LNCaP clone FGC (cell line): ENCODE measurements at regions not wholly inside any gene's neighbourhood (a gene's known extent, or its start where the extent isn't known, plus 50 kb on each side); places are given as distances from the start of the nearest gene placed in this dataset.

Source experiments
- DNase-seq: peaks from one replicate; pipeline ENCODE4 v3.0.0-alpha.2; 2011; ENCODE audit warnings: low read depth
- H3K4me3 ChIP-seq: 2 replicates; pipeline ENCODE4 v1.5.1; 2011; ENCODE audit warnings: mild to moderate bottlenecking, low read depth, low read length, control low read depth
- TF ChIP-seq, protein P1 (sequence below): IDR thresholded peaks from 2 replicates; pipeline ENCODE4 v1.5.1; 2012; ENCODE audit warnings: mild to moderate bottlenecking; ENCODE audit not compliant: control insufficient read depth, insufficient read depth; ENCODE audit errors: extremely low read depth

GRCh38 chr1:243996223-243996622 lies 54.9 kb upstream of the ZBTB18 start:
- no peak for DNase-seq
- no peak overlapping the region for H3K4me3 ChIP-seq
- TF ChIP-seq, protein P1, sequence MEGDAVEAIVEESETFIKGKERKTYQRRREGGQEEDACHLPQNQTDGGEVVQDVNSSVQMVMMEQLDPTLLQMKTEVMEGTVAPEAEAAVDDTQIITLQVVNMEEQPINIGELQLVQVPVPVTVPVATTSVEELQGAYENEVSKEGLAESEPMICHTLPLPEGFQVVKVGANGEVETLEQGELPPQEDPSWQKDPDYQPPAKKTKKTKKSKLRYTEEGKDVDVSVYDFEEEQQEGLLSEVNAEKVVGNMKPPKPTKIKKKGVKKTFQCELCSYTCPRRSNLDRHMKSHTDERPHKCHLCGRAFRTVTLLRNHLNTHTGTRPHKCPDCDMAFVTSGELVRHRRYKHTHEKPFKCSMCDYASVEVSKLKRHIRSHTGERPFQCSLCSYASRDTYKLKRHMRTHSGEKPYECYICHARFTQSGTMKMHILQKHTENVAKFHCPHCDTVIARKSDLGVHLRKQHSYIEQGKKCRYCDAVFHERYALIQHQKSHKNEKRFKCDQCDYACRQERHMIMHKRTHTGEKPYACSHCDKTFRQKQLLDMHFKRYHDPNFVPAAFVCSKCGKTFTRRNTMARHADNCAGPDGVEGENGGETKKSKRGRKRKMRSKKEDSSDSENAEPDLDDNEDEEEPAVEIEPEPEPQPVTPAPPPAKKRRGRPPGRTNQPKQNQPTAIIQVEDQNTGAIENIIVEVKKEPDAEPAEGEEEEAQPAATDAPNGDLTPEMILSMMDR: no peak

- H3K4me3 ChIP-seq: no peak overlapping the region
- no peak for DNase-seq
- TF ChIP-seq, protein P1: no peak
Observed at GRCh38 chr1:243991650-243992049, 59.4 kb upstream of the ZBTB18 start.

DNA sequence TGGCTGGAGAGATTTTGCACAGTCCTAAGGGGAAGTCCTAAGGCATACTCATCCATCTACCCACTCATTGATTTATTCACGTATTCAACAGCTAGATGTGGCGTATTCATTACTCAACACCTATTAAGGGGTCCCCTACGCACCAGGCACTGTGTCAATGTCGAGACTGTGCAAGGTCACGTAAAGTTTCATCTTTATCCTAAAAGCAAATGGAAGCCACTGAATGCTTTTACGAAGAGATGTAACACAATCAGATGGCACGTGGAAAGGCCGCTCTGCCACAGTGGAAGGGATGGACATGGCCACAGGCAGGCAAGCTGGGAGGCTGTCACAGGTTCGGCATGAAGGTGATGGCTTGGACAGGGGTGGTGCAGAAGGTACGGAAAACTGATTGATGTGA lies 66.3 kb upstream of the ZBTB18 start:
- no peak for DNase-seq
- TF ChIP-seq, protein P1: no peak
- H3K4me3 ChIP-seq: no peak overlapping the region

DNA sequence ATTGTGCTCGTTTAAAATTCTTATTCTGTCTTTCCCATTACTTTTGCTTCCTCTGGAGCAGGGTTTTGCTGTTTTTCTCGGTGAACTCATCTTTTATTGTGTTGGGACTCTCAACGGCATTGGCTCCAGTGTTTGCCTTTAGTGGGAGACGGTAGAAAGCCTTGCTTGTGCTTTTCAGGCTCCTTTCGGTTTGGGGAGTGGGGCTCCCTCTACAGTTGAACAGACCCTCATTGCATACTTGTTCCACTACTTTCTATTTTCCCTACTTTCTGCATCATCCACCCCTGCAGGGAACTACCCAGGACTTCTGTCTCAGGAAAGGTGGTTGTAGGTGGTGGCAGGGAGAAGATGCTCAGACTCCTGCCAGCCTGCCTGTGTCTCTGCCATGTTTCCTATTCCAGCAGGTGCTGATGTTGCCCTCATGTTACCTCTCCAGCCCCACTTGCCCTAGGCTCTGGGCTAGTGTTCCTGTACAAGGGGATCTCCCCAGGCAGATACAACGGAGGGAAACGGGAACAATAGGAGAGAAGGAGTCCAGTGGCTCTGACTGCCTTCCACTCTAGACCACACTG lies 68.5 kb upstream of the ZBTB18 start:
- no peak overlapping the region for H3K4me3 ChIP-seq
- TF ChIP-seq, protein P1: no peak
- no peak for DNase-seq

GRCh38 chr1:243980471-243980870 lies 70.6 kb upstream of the ZBTB18 start:
- no peak for DNase-seq
- TF ChIP-seq, protein P1: no peak
- no peak overlapping the region for H3K4me3 ChIP-seq

GRCh38 chr1:243980071-243980470 lies 71.0 kb upstream of the ZBTB18 start:
- TF ChIP-seq, protein P1: no peak
- DNase-seq: no peak

GRCh38 chr1:243979396-243979795 lies 71.7 kb upstream of the ZBTB18 start:
- no peak for DNase-seq
- TF ChIP-seq, protein P1: no peak

More at GRCh38 chr1:243980071-243980470, 71.0 kb upstream of the ZBTB18 start:
- H3K4me3 ChIP-seq: no peak overlapping the region

More at GRCh38 chr1:243979396-243979795, 71.7 kb upstream of the ZBTB18 start:
- H3K4me3 ChIP-seq: no peak overlapping the region
